ENCODE measurements at regions not wholly inside any gene's neighbourhood (a gene's known extent, or its start where the extent isn't known, plus 50 kb on each side); places are given as distances from the start of the nearest gene placed in this dataset.

DNA sequence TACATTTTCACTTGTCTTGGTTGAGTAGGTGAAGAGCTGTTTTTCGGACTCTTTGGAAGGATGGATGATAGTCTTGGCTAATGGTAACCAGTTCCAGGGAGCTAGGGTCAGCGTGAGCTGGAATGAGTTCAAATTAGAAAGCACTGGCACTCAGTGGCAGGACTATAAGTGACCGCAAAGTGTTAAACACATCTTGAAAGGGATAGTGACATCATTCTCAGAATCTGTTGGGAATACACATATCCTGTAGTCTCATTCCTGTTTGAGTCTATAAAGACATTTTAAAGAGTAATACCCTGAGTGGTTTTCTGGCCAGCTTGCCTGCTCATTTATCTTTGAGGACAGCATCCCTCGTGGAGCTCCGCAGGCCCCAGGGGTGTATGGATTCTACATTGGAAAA is 56.7 kb upstream of the TMEM248 start:
- DNase-seq (no peak), ATAC-seq (ENCODE audit: low read depth in 2 of 2) (no peak)
- Mint-ChIP-seq H3K9me3 (no peaks in the 10 kb centered on the region), H3K4me3 (no peak overlapping the region), H3K4me1 (no peaks in the 10 kb centered on the region), H3K36me3 (peaks cover 10 to 26% of the 10 kb centered on the region in 2 donors), H3K27ac (peak overlapping the region in 2 of 6 donors; percentile 8 to 54), H3K27me3 (no peaks in the 10 kb centered on the region)

DNA sequence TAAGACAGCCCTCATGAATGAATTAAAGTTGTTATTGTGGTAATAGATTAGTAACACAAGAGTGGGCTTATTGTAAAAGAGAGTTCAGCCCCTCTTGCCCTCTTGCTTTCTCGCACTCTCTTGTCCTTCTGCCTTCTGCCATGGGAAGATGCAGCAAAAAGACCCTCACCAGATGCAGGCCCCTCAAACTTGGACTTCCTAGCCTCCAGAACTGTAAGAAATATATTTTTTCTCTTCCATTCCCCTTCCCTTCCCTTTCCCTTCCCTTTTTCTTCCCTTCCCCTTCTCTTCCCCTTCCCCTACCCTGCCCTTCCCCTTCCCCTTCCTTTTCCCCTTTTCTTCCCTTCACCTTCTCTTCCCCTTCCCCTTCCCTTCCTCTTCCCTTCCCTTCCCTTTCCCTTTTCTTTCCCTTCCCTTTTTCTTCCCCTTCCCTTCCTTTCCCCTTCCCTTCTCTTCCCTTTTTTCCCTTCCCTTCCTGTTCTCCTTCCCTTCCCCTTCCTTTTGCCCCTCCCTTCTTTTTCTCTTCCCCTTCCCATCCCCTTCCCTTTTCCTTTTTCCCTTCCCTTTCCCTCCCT is 55.6 kb upstream of the TMEM248 start:
- no peaks in the 10 kb centered on the region for H3K27me3 Mint-ChIP-seq
- peaks cover 0 to 3% (median 0%) of the 10 kb centered on the region in 3 donors for H3K4me1 Mint-ChIP-seq
- H3K36me3 Mint-ChIP-seq = peaks cover 10 to 17% of the 10 kb centered on the region in 2 donors
- peak overlapping the region in 2 of 6 donors; percentile 19 to 81 for H3K27ac Mint-ChIP-seq
- no peak for DNase-seq
- no peak for ATAC-seq (ENCODE audit: low read depth in 2 of 2)
- H3K9me3 Mint-ChIP-seq = no peaks in the 10 kb centered on the region
- no peak overlapping the region for H3K4me3 Mint-ChIP-seq

DNA sequence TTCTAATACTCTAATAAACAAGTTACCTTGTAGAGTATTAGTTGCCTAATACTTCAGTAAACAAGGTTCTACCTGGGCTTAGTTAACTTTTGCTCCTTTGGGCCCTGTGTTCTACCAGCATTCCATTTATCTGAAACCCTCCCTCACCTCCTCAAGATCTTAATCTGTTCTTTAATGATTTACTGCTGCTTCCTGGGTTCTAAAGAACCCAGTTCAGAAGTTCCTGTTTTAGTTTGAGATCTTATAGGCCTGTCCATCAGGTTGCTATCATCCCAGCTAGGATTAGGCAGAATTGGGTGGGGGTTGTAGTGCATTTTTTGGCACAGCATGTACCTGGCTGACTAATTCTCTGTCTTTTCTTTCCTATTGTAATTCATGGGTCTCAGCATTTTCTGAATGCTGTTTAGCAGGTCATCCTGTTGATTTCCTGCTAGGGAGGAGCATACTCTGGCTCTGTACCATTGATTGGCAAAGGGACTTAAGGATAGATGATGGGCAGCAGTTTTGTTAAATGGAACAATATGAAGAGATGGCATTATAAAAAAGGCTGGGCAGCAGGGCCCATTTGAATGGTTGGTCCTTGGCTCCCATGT is 53.7 kb upstream of the TMEM248 start:
- DNase-seq (no peak), ATAC-seq (ENCODE audit: low read depth in 2 of 2) (no peak)
- H3K36me3 Mint-ChIP-seq = peaks cover 14 to 22% of the 10 kb centered on the region in 2 donors
- H3K27me3 Mint-ChIP-seq = no peaks in the 10 kb centered on the region
- H3K27ac Mint-ChIP-seq = no peak overlapping the region
- peaks cover 0 to 3% (median 0%) of the 10 kb centered on the region in 3 donors for H3K4me1 Mint-ChIP-seq
- no peaks in the 10 kb centered on the region for H3K9me3 Mint-ChIP-seq
- H3K4me3 Mint-ChIP-seq = no peak overlapping the region

DNA sequence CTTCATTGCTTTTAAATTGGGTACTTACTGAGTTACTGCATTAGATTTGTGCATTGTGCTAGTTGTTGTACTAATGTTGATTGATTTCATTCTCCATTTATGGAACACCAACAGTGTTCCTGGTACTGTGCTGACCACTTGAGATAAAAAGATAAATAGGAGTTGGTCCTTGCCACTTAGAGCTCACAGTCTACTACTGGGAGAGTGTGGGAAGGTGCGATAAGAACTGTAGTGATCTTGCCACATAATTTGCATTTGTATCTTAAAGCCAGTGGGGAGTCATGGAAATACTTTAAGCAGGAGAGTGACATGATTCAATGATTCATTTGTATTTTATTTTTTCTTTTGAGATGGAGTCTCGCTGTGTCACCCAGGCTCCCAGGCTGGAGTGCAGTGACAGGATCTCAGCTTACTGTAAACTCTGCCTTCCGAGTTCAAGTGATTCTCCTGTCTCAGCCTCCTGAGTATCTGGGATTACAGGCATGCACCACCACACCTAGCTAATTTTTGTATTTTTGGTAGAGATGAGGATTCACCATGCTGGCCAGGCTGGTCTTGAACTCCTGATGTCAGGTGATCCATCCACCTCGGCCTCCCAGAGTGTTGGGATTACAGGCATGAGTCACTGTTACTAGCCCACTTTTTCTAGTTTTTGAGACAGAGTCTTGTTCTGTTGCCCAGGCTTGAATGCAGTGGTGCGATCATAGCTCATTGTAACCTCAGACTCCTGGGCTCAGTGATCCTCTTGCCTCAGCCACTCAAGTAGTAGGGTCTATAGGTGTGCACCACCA is 51.2 kb upstream of the TMEM248 start:
- Mint-ChIP-seq H3K27ac (no peak overlapping the region), H3K36me3 (peaks cover 14 to 22% of the 10 kb centered on the region in 2 donors), H3K27me3 (no peaks in the 10 kb centered on the region), H3K4me1 (peaks cover 0 to 3% (median 0%) of the 10 kb centered on the region in 3 donors), H3K9me3 (no peaks in the 10 kb centered on the region), H3K4me3 (no peak overlapping the region)
- ATAC-seq (ENCODE audit: low read depth in 2 of 2) (no peak), DNase-seq (no peak)

DNA sequence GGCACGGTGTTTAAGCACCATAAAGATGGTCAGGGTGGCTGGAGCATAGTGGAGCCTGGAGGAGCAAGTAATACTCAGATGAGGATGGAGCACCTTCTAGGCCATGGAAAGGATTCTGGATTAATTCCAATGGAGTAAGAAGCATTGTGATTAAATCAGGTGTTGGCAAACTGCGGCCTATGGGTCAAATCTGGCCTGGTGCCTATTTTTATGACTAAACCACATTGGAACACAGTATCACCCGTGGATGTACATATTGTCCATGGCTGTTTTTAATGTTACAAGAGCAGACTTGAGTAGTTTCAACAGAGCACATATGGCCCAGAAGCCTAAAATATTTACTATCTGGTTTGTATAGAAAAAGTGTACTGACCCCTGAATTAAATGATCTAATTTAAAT is 49.9 kb upstream of the TMEM248 start:
- peaks cover 0 to 3% (median 0%) of the 10 kb centered on the region in 3 donors for H3K4me1 Mint-ChIP-seq
- DNase-seq = no peak
- no peak overlapping the region for H3K27ac Mint-ChIP-seq
- no peaks in the 10 kb centered on the region for H3K27me3 Mint-ChIP-seq
- no peak overlapping the region for H3K4me3 Mint-ChIP-seq
- H3K36me3 Mint-ChIP-seq = peaks cover 14 to 22% of the 10 kb centered on the region in 2 donors
- H3K9me3 Mint-ChIP-seq = no peaks in the 10 kb centered on the region
- ATAC-seq (ENCODE audit: low read depth in 2 of 2) = no peak

Measured in naive B cell (primary cell).